H1 (cell line): ENCODE measurements at regions not wholly inside any gene's neighbourhood (a gene's known extent, or its start where the extent isn't known, plus 50 kb on each side); places are given as distances from the start of the nearest gene placed in this dataset.

ENCODE experiments used
- CTCF ChIA-PET: fragments of 300-600 bp; sonication (Branson Sonifier 250); formaldehyde crosslinking; loops from one replicate; lab custom pipeline; 2021; ENCODE audit not compliant: partially characterized antibody; lab: Charles Lee
- POLR2A ChIA-PET: fragments of 300-600 bp; sonication (Branson Sonifier 250); formaldehyde crosslinking; loops from one replicate; lab custom pipeline; 2021; ENCODE audit warnings: inconsistent platforms; ENCODE audit not compliant: partially characterized antibody; lab: Charles Lee
- DNase-seq, 2 experiments: peaks; one replicate each; pipeline versions ENCODE4 v3.0.0 to v3.0.0-alpha.2; 2010 to 2022; ENCODE audit warnings: low spot score in 2 of 2, low read depth in 1 of 2, mixed read lengths in 1 of 2
- FAIRE-seq: peaks from 2 replicates; lab custom pipeline; 2011; peaks lifted over from hg19 to GRCh38; lab: Jason Lieb, UNC
- H2AFZ ChIP-seq: 2 replicates; pipeline ENCODE4 v1.8.1; 2012; ENCODE audit warnings: low read length, inconsistent platforms
- H2AK5ac ChIP-seq: 2 replicates; pipeline ENCODE4 v1.6.1; 2013; ENCODE audit warnings: low read depth, low read length
- H2BK120ac ChIP-seq: replicated peaks from 2 replicates; pipeline ENCODE3; 2013; ENCODE audit warnings: low read depth, low read length, inconsistent platforms
- H2BK12ac ChIP-seq: 2 replicates; pipeline ENCODE4 v1.6.1; 2013; ENCODE audit warnings: low read depth, low read length
- H2BK15ac ChIP-seq: 2 replicates; pipeline ENCODE4 v1.6.1; 2013; ENCODE audit warnings: low read length
- H2BK20ac ChIP-seq: 2 replicates; pipeline ENCODE4 v1.6.1; 2013; ENCODE audit warnings: low read length
- H2BK5ac ChIP-seq: 2 replicates; pipeline ENCODE4 v1.6.1; 2013; ENCODE audit warnings: low read depth, low read length
- H3K14ac ChIP-seq: 2 replicates; pipeline ENCODE4 v1.6.1; 2013; ENCODE audit warnings: inconsistent platforms; ENCODE audit not compliant: insufficient read length
- H3K18ac ChIP-seq: 2 replicates; pipeline ENCODE4 v1.6.1; 2013; ENCODE audit warnings: low read length; ENCODE audit errors: extremely low read depth
- H3K23ac ChIP-seq: 2 replicates; pipeline ENCODE4 v1.6.1; 2013; ENCODE audit warnings: inconsistent platforms; ENCODE audit not compliant: insufficient read length
- H3K23me2 ChIP-seq: 2 replicates; pipeline ENCODE4 v1.6.1; 2013; ENCODE audit warnings: low read depth, low read length
- H3K27ac ChIP-seq: 2 replicates; pipeline ENCODE4 v1.6.1; 2011; ENCODE audit warnings: low read depth, low read length, inconsistent platforms
- H3K27me3 ChIP-seq, 4 experiments: replicated peaks in 1 of 4; 1 replicate in 1 of 4; 2 replicates in 3 of 4; pipeline versions ENCODE4 v1.6.1 to v1.8.1; 2011 to 2013; ENCODE audit warnings: low read length in 3 of 4, mild to moderate bottlenecking in 3 of 4, inconsistent platforms in 2 of 4, mixed read lengths in 2 of 4, moderate library complexity in 1 of 4; ENCODE audit not compliant: control insufficient read depth in 3 of 4, insufficient read depth in 3 of 4; ENCODE audit errors: extremely low read depth in 1 of 4
- H3K36me3 ChIP-seq, 4 experiments: 2 replicates each; pipeline versions ENCODE4 v1.6.1 to v1.8.1; 2011 to 2013; ENCODE audit warnings: mild to moderate bottlenecking in 4 of 4, low read length in 3 of 4, moderate library complexity in 2 of 4, control low read depth in 1 of 4, inconsistent platforms in 1 of 4; ENCODE audit not compliant: insufficient read depth in 4 of 4, control insufficient read depth in 2 of 4
- H3K4ac ChIP-seq: replicated peaks from 2 replicates; pipeline ENCODE3; 2013; ENCODE audit warnings: low read length, low read depth, mixed read lengths, inconsistent platforms; ENCODE audit not compliant: insufficient read length
- H3K4me1 ChIP-seq, 4 experiments: replicated peaks in 1 of 4; 1 replicate in 1 of 4; 2 replicates in 3 of 4; pipeline versions ENCODE4 v1.6.1 to v1.8.1; 2011 to 2013; ENCODE audit warnings: low read length in 3 of 4, inconsistent platforms in 2 of 4, mixed read lengths in 1 of 4; ENCODE audit not compliant: insufficient read depth in 4 of 4, control insufficient read depth in 3 of 4
- H3K4me2 ChIP-seq, 2 experiments: 2 replicates each; pipeline versions ENCODE4 v1.6.1 to v1.8.1; 2011 to 2013; ENCODE audit warnings: low read depth in 2 of 2, low read length in 2 of 2, control low read depth in 1 of 2, inconsistent platforms in 1 of 2, mild to moderate bottlenecking in 1 of 2; ENCODE audit not compliant: insufficient read depth in 1 of 2
- H3K4me3 ChIP-seq, 4 experiments: fragments of 200-600, 300-600 bp in 1 of 4; sonication (generic), shearing (Covaris generic), sonication (Bioruptor Twin) in 1 of 4; 2 replicates each; pipeline versions ENCODE4 v1.5.1 to v1.8.1; 2011 to 2016; ENCODE audit warnings: low read length in 4 of 4, low read depth in 3 of 4, control low read depth in 2 of 4, inconsistent platforms in 2 of 4, mild to moderate bottlenecking in 2 of 4, mixed read lengths in 1 of 4, moderate library complexity in 1 of 4; ENCODE audit not compliant: insufficient read depth in 2 of 4; ENCODE audit errors: extremely low read depth in 1 of 4
- H3K56ac ChIP-seq: replicated peaks from 2 replicates; pipeline ENCODE3; 2013; ENCODE audit warnings: low read depth, mild to moderate bottlenecking, mixed read lengths, low read length, inconsistent platforms; ENCODE audit not compliant: insufficient read length
- H3K79me1 ChIP-seq: 2 replicates; pipeline ENCODE4 v1.6.1; 2013; ENCODE audit warnings: low read depth, low read length, control low read depth
- H3K79me2 ChIP-seq, 2 experiments: 2 replicates each; pipeline versions ENCODE4 v1.6.1 to v1.8.1; 2012 to 2013; ENCODE audit warnings: low read length in 2 of 2, mild to moderate bottlenecking in 2 of 2, inconsistent platforms in 1 of 2; ENCODE audit not compliant: insufficient read depth in 2 of 2, control insufficient read depth in 1 of 2
- H3K9ac ChIP-seq, 4 experiments: replicated peaks in 1 of 4; 1 replicate in 1 of 4; 2 replicates in 3 of 4; pipeline versions ENCODE4 v1.6.1 to v1.8.1; 2011 to 2013; ENCODE audit warnings: low read depth in 3 of 4, low read length in 3 of 4, control low read depth in 2 of 4, mild to moderate bottlenecking in 2 of 4, moderate library complexity in 2 of 4, inconsistent platforms in 1 of 4; ENCODE audit errors: extremely low read depth in 1 of 4
- H3K9me3 ChIP-seq, 2 experiments: 2 replicates each; pipeline versions ENCODE4 v1.6.1 to v1.8.1; 2012 to 2013; ENCODE audit warnings: mild to moderate bottlenecking in 2 of 2, moderate library complexity in 2 of 2, control low read depth in 1 of 2, inconsistent platforms in 1 of 2, low read depth in 1 of 2, low read length in 1 of 2, mixed read lengths in 1 of 2; ENCODE audit not compliant: insufficient read depth in 2 of 2
- H4K20me1 ChIP-seq, 2 experiments: replicated peaks in 1 of 2; 2 replicates each; pipeline versions ENCODE3 to v1.8.1; 2011 to 2013; ENCODE audit warnings: inconsistent platforms in 2 of 2, low read length in 2 of 2, mild to moderate bottlenecking in 1 of 2; ENCODE audit not compliant: insufficient read depth in 2 of 2, control insufficient read depth in 1 of 2
- H4K5ac ChIP-seq: 2 replicates; pipeline ENCODE4 v1.6.1; 2013; ENCODE audit warnings: low read length, low read depth, mixed read lengths, inconsistent platforms; ENCODE audit not compliant: insufficient read length
- H4K8ac ChIP-seq: 2 replicates; pipeline ENCODE4 v1.8.0; 2013; ENCODE audit warnings: mild to moderate bottlenecking, moderate library complexity, low read length, inconsistent platforms; ENCODE audit not compliant: insufficient read depth; ENCODE audit errors: extremely low read depth
- H4K91ac ChIP-seq: replicated peaks from 2 replicates; pipeline ENCODE3; 2013; ENCODE audit warnings: low read length, mixed read lengths, inconsistent platforms; ENCODE audit not compliant: insufficient read length
- BCL11A ChIP-seq, 2 experiments: IDR thresholded peaks; one replicate each; pipeline ENCODE4 v1.6.1; 2011; ENCODE audit warnings: low read depth in 2 of 2, low read length in 2 of 2, mild to moderate bottlenecking in 2 of 2
- CBX8 ChIP-seq: fragments of 300-800, 300-1000 bp; sonication (generic); IDR thresholded peaks from 2 replicates; pipeline ENCODE4 v1.7.1; 2016; ENCODE audit warnings: low read depth, low read length, borderline replicate concordance
- CHD2 ChIP-seq: IDR thresholded peaks from 2 replicates; pipeline ENCODE4 v1.6.1; 2012; ENCODE audit warnings: low read length, improper control_type of control experiment
- FOSL1 ChIP-seq: IDR thresholded peaks from 2 replicates; pipeline ENCODE4 v1.6.1; 2011; ENCODE audit warnings: mild to moderate bottlenecking, low read depth, low read length, moderate library complexity; ENCODE audit not compliant: insufficient read depth
- JUND ChIP-seq: IDR thresholded peaks from 2 replicates; pipeline ENCODE4 v1.6.1; 2011; ENCODE audit warnings: mild to moderate bottlenecking, improper control_type of control experiment, low read length
- PHF8 ChIP-seq: fragments of 200-600 bp; sonication (generic); conservative IDR thresholded peaks from 2 replicates; pipeline ENCODE4 v1.7.1; 2012; ENCODE audit warnings: low read depth, mild to moderate bottlenecking, inconsistent platforms, low read length, moderate library complexity
- RAD21 ChIP-seq, 2 experiments: IDR thresholded peaks in 1 of 2; conservative IDR thresholded peaks in 1 of 2; 2 replicates each; pipeline ENCODE4 v1.6.1; 2011; ENCODE audit warnings: low read depth in 2 of 2, low read length in 2 of 2, improper control_type of control experiment in 1 of 2, inconsistent platforms in 1 of 2, mild to moderate bottlenecking in 1 of 2, moderate library complexity in 1 of 2
- RBBP5 ChIP-seq: IDR thresholded peaks from 2 replicates; pipeline ENCODE4 v1.7.1; 2012; ENCODE audit warnings: low read depth, mild to moderate bottlenecking, inconsistent platforms, low read length, moderate library complexity, borderline replicate concordance
- SAP30 ChIP-seq: fragments of 300-600 bp; sonication (generic); IDR thresholded peaks from 2 replicates; pipeline ENCODE4 v1.7.1; 2012; ENCODE audit warnings: low read length, moderate library complexity, mild to moderate bottlenecking, inconsistent platforms; ENCODE audit not compliant: insufficient read depth, insufficient replicate concordance
- SIRT6 ChIP-seq: IDR thresholded peaks from one replicate; pipeline ENCODE4 v1.7.1; 2012; ENCODE audit warnings: low read length, inconsistent platforms
- SIX5 ChIP-seq: IDR thresholded peaks from 2 replicates; pipeline ENCODE4 v1.6.1; 2011; ENCODE audit warnings: mild to moderate bottlenecking, low read depth, low read length
- WGBS, 2 experiments: shearing (Covaris generic) in 1 of 2; methylation state at CpG; one replicate each; pipeline versions ENCODE4 v1.1.6 to v1.1.7; 2013 to 2015; ENCODE audit warnings: low lambda C conversion rate in 2 of 2, mixed read lengths in 2 of 2, inconsistent platforms in 1 of 2, low coverage in 1 of 2, missing lambda C conversion rate in 1 of 2; ENCODE audit not compliant: insufficient replicate concordance in 2 of 2, insufficient coverage in 1 of 2, insufficient read length in 1 of 2; ENCODE audit errors: extremely low coverage in 1 of 2, missing lambda C conversion rate in 1 of 2; 5-methylcytosine and 5-hydroxymethylcytosine counted together
- TF ChIP-seq, protein P1 (sequence below): IDR thresholded peaks from 2 replicates; pipeline ENCODE4 v1.6.1; 2012; ENCODE audit warnings: inconsistent platforms
- TF ChIP-seq, protein P2 (sequence below): IDR thresholded peaks from 2 replicates; pipeline ENCODE4 v1.6.1; 2012; ENCODE audit warnings: low read length, inconsistent platforms

- H3K27ac ChIP-seq = no peak overlapping the region
- no peak overlapping the region for H2BK5ac ChIP-seq
- H3K4me1 ChIP-seq = no peaks in the 10 kb centered on the region
- WGBS, 2 experiments = 87% methylated on average over 2 of the region's 2 CpGs; no CpG with 5 or more reads in 1 of the 2 experiments
- H4K20me1 ChIP-seq = no peaks in the 10 kb centered on the region
- ChIA-PET CTCF (interaction anchor here (0.6 kb wide), 1 partner anchor 13 kb away, joined by 3 read pairs; no protein-coding TSS in a partner anchor), POLR2A (no interaction called here)
- H2AFZ ChIP-seq = no peak overlapping the region
- H2AK5ac ChIP-seq = no peak overlapping the region
- H4K91ac ChIP-seq = no peak overlapping the region
- no peak overlapping the region for H3K4me2 ChIP-seq
- H3K23me2 ChIP-seq = no peaks in the 10 kb centered on the region
- no peak overlapping the region for H3K14ac ChIP-seq
- DNase-seq = no peak
- FAIRE-seq = no peak
- no peak overlapping the region for H3K9ac ChIP-seq
- no peak overlapping the region for H4K5ac ChIP-seq
- H3K36me3 ChIP-seq = no peaks in the 10 kb centered on the region
- H3K18ac ChIP-seq = no peak overlapping the region
- no peak overlapping the region for H2BK120ac ChIP-seq
- H2BK12ac ChIP-seq = no peak overlapping the region
- H3K79me2 ChIP-seq = no peaks in the 10 kb centered on the region
- no peaks in the 10 kb centered on the region for H3K27me3 ChIP-seq
- H3K9me3 ChIP-seq = peaks cover 4% of the 10 kb centered on the region in 2 experiments; a peak in 2 of 4 replicates
- no peaks in the 10 kb centered on the region for H3K79me1 ChIP-seq
- no peak overlapping the region for H3K4me3 ChIP-seq
- no peak overlapping the region for H2BK20ac ChIP-seq
- H3K56ac ChIP-seq = no peak overlapping the region
- H3K23ac ChIP-seq = no peak overlapping the region
- no peak overlapping the region for H2BK15ac ChIP-seq
- H3K4ac ChIP-seq = no peak overlapping the region
- H4K8ac ChIP-seq = no peak overlapping the region
- TF ChIP-seq CHD2 (no peak), FOSL1 (no peak), RAD21 (IDR thresholded peaks at IDR 0.05 in 1 of 2, conservative IDR thresholded peaks at IDR 0.05 in 1 of 2; ENCODE audit: low read depth in 2 of 2, low read length in 2 of 2) (no peak), PHF8 (no peak), JUND (no peak), SIRT6 (no peak), SAP30 (no peak), CBX8 (no peak), RBBP5 (no peak), SIX5 (no peak), BCL11A (IDR thresholded peaks at IDR 0.05; ENCODE audit: low read depth in 2 of 2, low read length in 2 of 2) (no peak)
- TF ChIP-seq, protein P1, sequence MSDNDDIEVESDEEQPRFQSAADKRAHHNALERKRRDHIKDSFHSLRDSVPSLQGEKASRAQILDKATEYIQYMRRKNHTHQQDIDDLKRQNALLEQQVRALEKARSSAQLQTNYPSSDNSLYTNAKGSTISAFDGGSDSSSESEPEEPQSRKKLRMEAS = no peak
- TF ChIP-seq, protein P2, sequence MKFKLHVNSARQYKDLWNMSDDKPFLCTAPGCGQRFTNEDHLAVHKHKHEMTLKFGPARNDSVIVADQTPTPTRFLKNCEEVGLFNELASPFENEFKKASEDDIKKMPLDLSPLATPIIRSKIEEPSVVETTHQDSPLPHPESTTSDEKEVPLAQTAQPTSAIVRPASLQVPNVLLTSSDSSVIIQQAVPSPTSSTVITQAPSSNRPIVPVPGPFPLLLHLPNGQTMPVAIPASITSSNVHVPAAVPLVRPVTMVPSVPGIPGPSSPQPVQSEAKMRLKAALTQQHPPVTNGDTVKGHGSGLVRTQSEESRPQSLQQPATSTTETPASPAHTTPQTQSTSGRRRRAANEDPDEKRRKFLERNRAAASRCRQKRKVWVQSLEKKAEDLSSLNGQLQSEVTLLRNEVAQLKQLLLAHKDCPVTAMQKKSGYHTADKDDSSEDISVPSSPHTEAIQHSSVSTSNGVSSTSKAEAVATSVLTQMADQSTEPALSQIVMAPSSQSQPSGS = no peak
Measured at GRCh38 chr10:58140054-58140453, 127.6 kb downstream of the IPMK start.
